Sigmoid colon (tissue), 6 donors: ENCODE measurements at regions not wholly inside any gene's neighbourhood (a gene's known extent, or its start where the extent isn't known, plus 50 kb on each side); places are given as distances from the start of the nearest gene placed in this dataset.

ENCODE experiments used
- DNase-seq: peaks from one replicate; pipeline ENCODE4 v3.0.0-alpha.2; 2019
- H3K27ac ChIP-seq, 4 donors: fragments of 200-600 bp; sonication (generic); one replicate each; pipeline ENCODE4 v1.5.1; 2016 to 2019; ENCODE audit warnings: mild to moderate bottlenecking in 1 of 4
- H3K27me3 ChIP-seq, 3 donors: fragments of 200-600 bp; sonication (generic); one replicate each; pipeline ENCODE4 v1.5.1; 2019; ENCODE audit warnings: mild to moderate bottlenecking in 1 of 3
- H3K36me3 ChIP-seq, 4 donors: fragments of 200-600 bp; sonication (generic); one replicate each; pipeline ENCODE4 v1.5.1; 2016 to 2019
- H3K4me1 ChIP-seq, 4 donors: fragments of 200-600 bp; sonication (generic); one replicate each; pipeline ENCODE4 v1.5.1; 2017 to 2019
- H3K4me3 ChIP-seq, 4 donors: fragments of 200-600 bp; sonication (generic); one replicate each; pipeline ENCODE4 v1.5.1; 2017 to 2019; ENCODE audit warnings: mild to moderate bottlenecking in 2 of 4, moderate library complexity in 1 of 4
- H3K9me3 ChIP-seq, 4 donors: fragments of 200-600 bp in 3 of 4; sonication (generic) in 3 of 4; one replicate each; pipeline versions ENCODE4 v1.5.1 to v1.6.1; 2013 to 2019
- EP300 ChIP-seq, 4 donors: sonication (generic); formaldehyde crosslinking; IDR thresholded peaks; one replicate each; pipeline ENCODE4 v1.6.1; 2017; ENCODE audit warnings: antibody characterized with exemption in 4 of 4
- POLR2A ChIP-seq, 2 donors: fragments of 450-650 bp; IDR thresholded peaks; one replicate each; pipeline ENCODE4 v1.6.1; 2016; ENCODE audit warnings: antibody characterized with exemption in 2 of 2, mild to moderate bottlenecking in 2 of 2, moderate library complexity in 2 of 2
- POLR2AphosphoS5 ChIP-seq, 4 donors: sonication (generic); formaldehyde crosslinking; IDR thresholded peaks; one replicate each; pipeline ENCODE4 v1.6.1; 2017; ENCODE audit warnings: antibody characterized with exemption in 4 of 4
- WGBS, 2 donors: extraction: QIAGEN DNeasy Blood & Tissue Kit; methylation state at CpG; one replicate each; pipeline ENCODE4 v1.1.7; 2013; 5-methylcytosine and 5-hydroxymethylcytosine counted together
- intact Hi-C: fragments of 100-400 bp; cut with DNase I; formaldehyde crosslinking; loops from one replicate; pipeline ENCODE4 v1.15.1; 2023
- TF ChIP-seq, protein P1 (sequence below), 4 experiments: fragments of 450-650 bp in 3 of 4; fragments of 200-600 bp in 1 of 4; IDR thresholded peaks; one replicate each; pipeline ENCODE4 v1.5.1; 2016 to 2019; ENCODE audit warnings: antibody characterized with exemption in 4 of 4, mild to moderate bottlenecking in 3 of 4, moderate library complexity in 2 of 4
- donor health status: healthy with polysubstance abuse.
- donor health status: healthy.

DNA sequence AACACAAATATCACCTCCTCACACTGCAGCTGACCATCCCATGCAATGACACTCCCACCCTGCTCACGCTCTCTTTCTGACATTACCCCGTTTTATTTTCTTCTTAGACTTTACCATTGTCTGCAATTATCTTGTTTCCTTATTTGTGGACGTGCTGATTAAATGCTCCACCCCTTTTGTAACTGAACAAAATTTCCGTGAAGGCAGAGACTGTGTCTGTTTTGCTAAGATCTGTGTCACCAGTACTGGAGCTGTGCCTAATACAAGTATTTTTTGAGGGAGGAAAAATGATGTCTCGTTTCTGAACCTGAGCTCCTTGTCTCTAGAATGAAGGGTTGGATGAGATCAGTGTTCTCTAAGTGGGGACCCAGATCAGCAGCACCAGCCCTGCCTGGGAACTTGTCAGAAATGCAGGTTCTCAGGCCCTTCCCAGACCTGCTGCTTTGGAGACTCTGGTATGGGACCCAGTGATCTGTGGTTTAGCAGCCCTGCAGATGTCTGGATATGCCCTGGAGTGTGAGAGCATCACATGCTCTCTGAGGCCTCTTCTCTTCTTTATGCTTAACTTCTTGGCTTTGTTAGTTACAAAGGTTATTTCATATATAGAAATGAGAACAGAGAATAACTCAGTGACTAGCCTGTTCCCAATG, 181.7 kb upstream of the GAS1 start:
- Histone ChIP-seq H3K36me3 (no peaks in the 10 kb centered on the region), H3K9me3 (no peaks in the 10 kb centered on the region), H3K4me1 (peaks cover 0 to 3% (median 1%) of the 10 kb centered on the region in 4 donors), H3K27ac (no peak overlapping the region), H3K4me3 (no peak overlapping the region), H3K27me3 (no peaks in the 10 kb centered on the region)
- DNase-seq = no peak
- 29 to 70% methylated on average over 5 of the region's 5 CpGs for WGBS, 2 donors
- TF ChIP-seq EP300 (IDR thresholded peaks at IDR 0.05) (no peak), POLR2A (IDR thresholded peaks at IDR 0.05) (no peak), POLR2AphosphoS5 (IDR thresholded peaks at IDR 0.05) (no peak)
- TF ChIP-seq, protein P1, sequence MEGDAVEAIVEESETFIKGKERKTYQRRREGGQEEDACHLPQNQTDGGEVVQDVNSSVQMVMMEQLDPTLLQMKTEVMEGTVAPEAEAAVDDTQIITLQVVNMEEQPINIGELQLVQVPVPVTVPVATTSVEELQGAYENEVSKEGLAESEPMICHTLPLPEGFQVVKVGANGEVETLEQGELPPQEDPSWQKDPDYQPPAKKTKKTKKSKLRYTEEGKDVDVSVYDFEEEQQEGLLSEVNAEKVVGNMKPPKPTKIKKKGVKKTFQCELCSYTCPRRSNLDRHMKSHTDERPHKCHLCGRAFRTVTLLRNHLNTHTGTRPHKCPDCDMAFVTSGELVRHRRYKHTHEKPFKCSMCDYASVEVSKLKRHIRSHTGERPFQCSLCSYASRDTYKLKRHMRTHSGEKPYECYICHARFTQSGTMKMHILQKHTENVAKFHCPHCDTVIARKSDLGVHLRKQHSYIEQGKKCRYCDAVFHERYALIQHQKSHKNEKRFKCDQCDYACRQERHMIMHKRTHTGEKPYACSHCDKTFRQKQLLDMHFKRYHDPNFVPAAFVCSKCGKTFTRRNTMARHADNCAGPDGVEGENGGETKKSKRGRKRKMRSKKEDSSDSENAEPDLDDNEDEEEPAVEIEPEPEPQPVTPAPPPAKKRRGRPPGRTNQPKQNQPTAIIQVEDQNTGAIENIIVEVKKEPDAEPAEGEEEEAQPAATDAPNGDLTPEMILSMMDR (IDR thresholded peaks at IDR 0.05) = no peak
- intact Hi-C loops = no loop called here

DNA sequence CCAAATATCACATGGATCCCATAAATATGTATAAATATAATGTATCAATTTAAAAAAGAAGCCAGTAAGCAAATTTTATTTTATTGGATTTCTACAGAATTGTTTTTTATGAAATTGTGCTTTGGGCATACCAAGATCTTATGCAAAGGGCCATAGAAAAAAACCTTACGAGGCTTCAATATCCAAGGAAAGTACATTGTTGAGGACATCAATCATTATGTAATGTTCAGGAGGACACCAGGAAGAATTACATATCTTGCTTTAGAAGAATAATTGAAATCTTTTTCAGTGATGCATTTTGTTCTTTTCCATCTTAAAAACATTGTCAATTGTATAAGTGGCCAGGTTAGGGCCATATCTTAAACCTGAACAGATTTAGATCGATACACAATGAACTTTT, 187.8 kb upstream of the GAS1 start:
- H3K4me1 ChIP-seq = peaks cover 0 to 11% (median 0%) of the 10 kb centered on the region in 4 donors
- no peak for TF ChIP-seq EP300 (IDR thresholded peaks at IDR 0.05)
- no peak for TF ChIP-seq POLR2AphosphoS5 (IDR thresholded peaks at IDR 0.05)
- no peak for TF ChIP-seq POLR2A (IDR thresholded peaks at IDR 0.05)
- TF ChIP-seq, protein P1 (IDR thresholded peaks at IDR 0.05) = no peak
- no peaks in the 10 kb centered on the region for H3K27me3 ChIP-seq
- H3K36me3 ChIP-seq = no peaks in the 10 kb centered on the region
- intact Hi-C loops = no loop called here
- 92 to 95% methylated on average over 2 of the region's 2 CpGs for WGBS, 2 donors
- no peak overlapping the region for H3K4me3 ChIP-seq
- no peak for DNase-seq
- H3K27ac ChIP-seq = no peak overlapping the region
- no peaks in the 10 kb centered on the region for H3K9me3 ChIP-seq

DNA sequence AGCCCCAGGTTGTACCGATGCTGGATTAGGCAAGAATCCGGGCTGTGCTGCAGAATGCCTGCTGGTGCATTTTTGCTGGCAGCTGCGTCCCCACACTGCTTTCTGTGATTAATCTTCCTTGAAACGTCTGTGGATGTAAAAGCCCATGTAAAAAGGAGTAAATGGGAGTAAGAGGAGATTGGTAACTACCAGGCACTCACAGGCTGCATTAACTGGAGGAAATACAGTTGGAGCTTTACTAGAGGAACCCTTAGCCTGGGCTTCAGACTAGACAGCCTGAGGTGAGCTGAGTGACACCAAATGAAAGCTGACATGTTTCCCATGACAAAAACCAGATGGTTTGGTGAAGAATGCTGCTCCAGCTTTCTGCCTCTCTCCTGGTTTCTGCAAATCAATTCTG, 190.4 kb upstream of the GAS1 start:
- intact Hi-C loops = no loop called here
- no peak overlapping the region for H3K27ac ChIP-seq
- TF ChIP-seq POLR2AphosphoS5 (IDR thresholded peaks at IDR 0.05) (no peak), POLR2A (IDR thresholded peaks at IDR 0.05) (no peak)
- TF ChIP-seq, protein P1 (IDR thresholded peaks at IDR 0.05) = no peak

DNA sequence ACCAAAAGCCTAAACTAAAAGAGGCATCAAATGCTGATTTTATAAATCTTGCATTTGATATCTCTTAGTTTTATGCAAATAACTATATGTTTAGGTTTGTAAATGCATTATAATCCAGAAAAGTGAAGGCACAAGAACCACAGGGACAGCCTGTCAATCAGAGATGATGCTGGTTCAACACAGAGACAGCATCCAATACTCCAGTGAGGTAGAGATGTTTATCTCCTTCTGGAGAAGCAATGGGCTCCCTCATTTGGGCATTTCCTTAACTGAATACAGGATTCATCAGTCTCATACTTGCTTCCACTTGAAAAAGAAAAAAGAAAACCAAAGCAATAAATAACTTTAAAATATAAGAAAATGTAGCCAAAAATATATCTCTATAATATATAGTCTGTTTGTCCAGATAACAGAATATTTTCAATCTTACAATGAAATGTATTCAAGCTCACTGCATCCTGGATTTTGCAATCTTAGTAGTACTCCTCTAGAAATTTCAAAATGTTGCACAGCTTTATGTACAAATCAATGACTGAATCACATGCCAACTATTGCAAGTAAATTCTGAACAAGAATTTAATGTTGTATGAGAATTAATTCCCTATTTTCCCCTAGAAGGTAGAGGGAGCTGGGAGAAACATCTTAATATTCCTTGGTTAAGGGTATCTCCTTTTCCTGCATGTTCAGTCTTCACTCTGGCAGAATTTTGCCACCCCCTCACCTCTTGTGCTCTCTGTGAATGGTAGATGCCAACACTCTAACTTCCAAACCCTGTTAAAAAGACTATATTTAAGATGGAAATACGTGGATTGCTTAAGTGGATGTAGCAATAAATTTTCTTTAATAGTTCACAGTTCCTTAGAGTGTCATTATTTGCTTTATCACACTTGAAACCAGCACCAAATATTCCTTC, 191.1 kb upstream of the GAS1 start:
- TF ChIP-seq, protein P1 (IDR thresholded peaks at IDR 0.05) = no peak
- TF ChIP-seq POLR2AphosphoS5 (IDR thresholded peaks at IDR 0.05) (no peak), EP300 (IDR thresholded peaks at IDR 0.05) (no peak), POLR2A (IDR thresholded peaks at IDR 0.05) (no peak)
- intact Hi-C loops = no loop called here
- 6 to 22% methylated on average over 1 of the region's 1 CpG for WGBS, 2 donors
- Histone ChIP-seq H3K4me3 (no peak overlapping the region), H3K36me3 (no peaks in the 10 kb centered on the region), H3K27ac (no peak overlapping the region), H3K27me3 (no peaks in the 10 kb centered on the region), H3K9me3 (no peaks in the 10 kb centered on the region), H3K4me1 (peaks cover 0 to 11% (median 0%) of the 10 kb centered on the region in 4 donors)
- no peak for DNase-seq

More for the DNA sequence above, 190.4 kb upstream of the GAS1 start:
- WGBS, 2 donors = 47 to 60% methylated on average over 4 of the region's 4 CpGs
- Histone ChIP-seq H3K4me1 (peaks cover 0 to 11% (median 0%) of the 10 kb centered on the region in 4 donors), H3K27me3 (no peaks in the 10 kb centered on the region), H3K4me3 (no peak overlapping the region), H3K36me3 (no peaks in the 10 kb centered on the region), H3K9me3 (no peaks in the 10 kb centered on the region)
- no peak for DNase-seq
